NCI-H82 (cell line): ENCODE measurements at regions not wholly inside any gene's neighbourhood (a gene's known extent, or its start where the extent isn't known, plus 50 kb on each side); places are given as distances from the start of the nearest gene placed in this dataset.

Source experiments
- DNase-seq: peaks from one replicate; lab custom pipeline; 2025; lab: John Stamatoyannopoulos, UW

- DNase-seq, result no peak
Observed at GRCh38 chr14:84646786-84647500, 883.0 kb upstream of the FLRT2 start.

- DNase-seq, result no peak
Observed at GRCh38 chr14:84655014-84655413, 874.9 kb upstream of the FLRT2 start.

DNA sequence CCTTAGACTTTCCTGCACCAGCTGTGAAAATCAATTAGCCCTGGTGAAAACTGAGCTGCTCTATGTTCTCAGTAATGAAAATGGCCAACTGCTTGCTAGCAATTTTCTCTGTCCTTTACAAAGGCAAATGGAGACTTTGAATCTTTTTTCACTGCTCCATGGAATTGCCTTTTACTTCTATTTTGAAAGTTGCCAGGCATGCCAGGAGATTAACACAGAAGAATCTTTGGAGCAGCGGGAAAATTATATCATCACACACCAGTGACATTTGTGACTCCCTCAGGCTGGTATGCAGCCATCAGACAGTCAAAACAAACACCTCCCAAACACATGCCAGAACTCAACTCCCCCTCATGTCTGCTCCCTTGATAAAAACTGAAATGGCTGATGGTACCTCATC lies 872.0 kb upstream of the FLRT2 start:
- no peak for DNase-seq

GRCh38 chr14:84670796-84671195 lies 859.1 kb upstream of the FLRT2 start:
- DNase-seq, result no peak

- DNase-seq, result no peak
Observed at GRCh38 chr14:84671776-84672175, 858.2 kb upstream of the FLRT2 start.

DNA sequence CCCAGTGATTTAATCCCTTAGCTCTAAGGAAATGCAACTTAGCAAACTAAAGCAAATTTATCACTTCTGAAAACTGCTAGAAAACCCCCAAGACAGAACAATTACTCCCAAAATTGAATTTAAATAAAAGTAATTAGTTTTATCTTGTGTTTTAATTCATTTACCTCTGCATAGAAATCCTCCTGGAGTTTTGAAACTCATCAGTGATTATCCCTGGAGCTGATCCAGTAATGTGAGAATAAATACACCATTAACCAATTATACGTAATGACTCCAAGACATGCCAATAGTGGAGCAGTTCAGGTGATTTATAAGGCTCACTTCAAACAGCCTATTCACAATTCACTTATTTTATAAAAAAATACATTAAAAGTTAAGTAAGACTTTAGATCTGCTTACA lies 855.3 kb upstream of the FLRT2 start:
- peak; percentile 22 for DNase-seq

GRCh38 chr14:84686550-84686949 lies 843.4 kb upstream of the FLRT2 start:
- DNase-seq, result no peak

DNA sequence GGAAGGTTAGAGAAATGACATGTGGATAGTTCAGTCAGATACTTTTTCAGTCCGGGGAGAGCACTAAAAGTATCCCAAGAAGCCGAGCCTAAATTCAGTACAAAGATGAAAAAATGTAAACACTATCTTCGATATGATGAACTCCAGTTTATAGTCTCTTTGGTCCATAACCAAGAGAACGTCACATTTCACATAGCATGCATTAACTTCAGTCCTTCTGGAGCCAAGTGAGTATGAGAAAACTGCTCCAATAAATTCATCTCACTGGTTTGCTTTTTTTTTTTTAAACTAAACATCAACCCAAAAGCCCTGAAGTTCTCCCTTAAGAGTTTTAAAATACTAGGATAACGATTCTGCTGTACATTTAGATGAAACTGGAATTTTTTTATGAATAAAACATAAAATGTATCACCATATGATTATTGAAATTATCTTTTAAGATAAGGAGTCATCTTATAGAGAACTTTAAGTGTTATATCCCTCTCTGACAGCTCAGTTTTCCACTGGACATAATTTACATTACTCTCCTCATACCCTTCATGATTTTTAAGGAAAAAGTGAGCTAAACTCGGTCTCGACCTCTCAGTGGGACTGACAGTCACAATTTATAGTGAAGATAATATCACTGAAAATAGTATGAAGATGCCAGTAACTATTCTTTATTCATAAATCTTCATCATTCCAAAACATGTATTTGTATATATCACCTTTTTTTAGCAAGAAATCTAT lies 841.5 kb upstream of the FLRT2 start:
- no peak for DNase-seq

DNA sequence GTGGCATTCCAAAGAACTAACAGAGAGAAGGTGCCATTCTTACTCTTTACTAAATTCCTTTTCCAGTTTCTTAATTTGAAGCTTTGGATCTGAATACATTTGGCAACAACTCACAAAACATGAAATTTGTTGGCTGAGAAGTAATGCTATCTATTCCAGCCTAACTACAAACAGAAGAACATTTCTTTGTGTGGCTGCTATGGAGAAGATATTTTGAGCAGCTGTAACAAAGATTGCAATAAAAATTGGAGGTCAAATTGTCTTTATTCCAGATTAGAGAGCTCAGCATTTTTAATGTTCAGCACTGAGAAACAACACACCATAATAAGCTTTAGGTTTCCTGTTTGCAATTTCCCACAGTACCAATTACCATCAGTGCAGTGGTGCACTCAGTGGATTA lies 835.8 kb upstream of the FLRT2 start:
- no peak for DNase-seq

GRCh38 chr14:84704601-84705000 lies 825.3 kb upstream of the FLRT2 start:
- DNase-seq, result no peak

DNA sequence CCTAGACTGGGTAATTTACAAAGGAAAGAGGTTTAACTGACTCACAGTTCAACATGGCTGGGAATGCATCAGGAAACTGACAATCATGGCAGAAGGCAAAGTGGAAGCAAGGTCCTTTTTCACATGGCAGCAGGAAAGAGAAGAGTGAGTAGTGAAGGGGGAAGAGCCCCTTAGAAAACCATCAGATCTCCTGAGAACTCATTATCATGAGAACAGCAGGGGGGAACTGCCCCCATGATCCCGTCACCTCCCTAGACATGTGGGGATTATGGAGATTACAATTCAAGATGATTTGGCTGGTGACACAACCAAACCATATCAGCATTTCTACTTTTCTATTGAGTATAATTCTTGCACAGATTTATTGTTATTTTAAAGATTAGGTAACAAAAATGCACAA lies 822.1 kb upstream of the FLRT2 start:
- peak; percentile 40 for DNase-seq

- DNase-seq, result no peak
Observed at GRCh38 chr14:84708865-84709264, 821.1 kb upstream of the FLRT2 start.

DNA sequence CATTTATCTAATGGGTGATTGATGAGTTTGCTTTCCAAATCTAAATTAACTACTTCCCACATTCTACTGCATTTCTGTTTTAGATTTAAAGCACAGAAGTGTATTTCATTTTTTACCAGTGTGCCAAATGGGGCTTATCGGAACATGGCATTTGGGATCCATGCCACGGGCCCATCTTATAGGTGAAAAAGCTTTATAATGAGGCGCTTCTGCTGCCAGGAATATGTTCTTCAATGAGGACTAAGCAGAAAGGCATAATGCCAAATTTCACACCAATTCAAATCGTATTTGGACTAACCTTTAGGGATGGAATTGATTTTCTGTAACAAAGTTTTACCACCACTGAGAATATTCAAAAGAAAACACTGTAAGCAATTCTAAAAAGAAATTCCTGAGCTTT lies 803.5 kb upstream of the FLRT2 start:
- no peak for DNase-seq

DNA sequence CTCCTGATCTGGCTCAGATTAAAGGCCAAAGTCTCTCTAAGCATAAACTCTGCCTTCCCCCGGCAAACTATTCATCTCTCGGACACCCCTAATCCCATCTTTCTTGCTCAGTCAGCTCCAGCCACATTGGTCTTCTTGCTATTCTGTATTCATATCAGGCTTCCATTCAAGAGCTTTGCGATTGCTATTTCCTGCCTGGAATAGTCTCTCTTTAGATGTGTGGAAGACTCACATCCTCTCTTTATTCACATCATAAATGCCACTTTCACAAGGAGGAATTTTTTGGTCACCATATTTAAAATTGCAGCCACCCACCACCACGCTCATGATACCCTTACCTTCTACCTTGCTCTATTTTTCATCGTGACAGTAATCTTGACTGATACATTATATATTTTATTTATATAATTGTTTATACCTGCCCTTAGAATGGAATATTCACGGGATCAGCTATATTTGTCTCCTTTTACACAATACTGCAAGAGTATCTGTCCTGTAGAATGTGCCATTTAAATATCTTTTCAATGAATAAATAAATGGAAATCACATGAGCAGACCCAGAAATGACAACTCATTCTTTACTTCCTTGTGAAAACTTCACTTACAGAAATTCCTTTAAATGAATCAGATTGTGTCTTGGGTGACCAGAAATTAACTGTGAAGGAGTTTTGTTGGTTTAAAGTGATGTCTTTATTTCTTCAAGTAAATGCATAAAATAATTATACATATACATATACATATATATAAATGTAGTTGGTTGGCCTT lies 780.6 kb upstream of the FLRT2 start:
- no peak for DNase-seq

DNA sequence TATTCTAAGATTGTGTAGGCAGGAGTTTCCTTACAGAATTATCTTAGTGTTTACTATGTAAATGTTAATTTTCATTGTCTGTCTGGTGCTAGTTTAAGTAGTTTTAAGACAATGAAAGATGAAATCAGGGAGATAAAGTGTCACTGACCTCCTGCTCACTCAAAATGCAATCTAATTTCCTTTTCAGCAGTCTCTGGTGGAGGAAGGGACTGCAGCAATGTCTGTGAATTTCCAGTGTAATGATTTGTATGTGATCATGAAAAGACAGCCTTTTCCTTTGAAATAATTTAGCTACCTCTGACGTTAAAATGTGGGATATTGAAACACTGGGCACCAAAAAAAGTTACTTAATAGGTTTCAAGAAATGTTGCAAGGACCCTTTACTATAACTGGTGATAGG lies 779.7 kb upstream of the FLRT2 start:
- no peak for DNase-seq

GRCh38 chr14:84750763-84751554 lies 779.0 kb upstream of the FLRT2 start:
- peak; percentile 39 for DNase-seq

DNA sequence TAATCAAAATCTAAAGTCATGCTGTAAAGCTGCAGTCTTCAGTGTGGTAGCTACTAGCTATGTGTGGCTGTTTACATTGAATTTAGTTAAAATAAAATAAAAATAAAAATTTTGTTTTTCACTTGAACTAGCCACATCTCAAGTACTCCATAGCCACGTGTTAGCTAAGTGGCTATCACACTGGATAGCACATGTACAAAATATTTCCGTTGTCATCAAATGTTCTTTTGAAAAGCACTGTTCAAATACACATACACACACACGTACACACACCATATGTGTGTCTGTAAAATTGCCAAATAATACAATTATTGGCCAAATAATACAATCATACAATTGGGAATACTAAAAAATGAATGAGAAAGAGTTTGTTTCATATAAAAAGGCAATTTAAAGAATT lies 778.2 kb upstream of the FLRT2 start:
- no peak for DNase-seq

GRCh38 chr14:84760489-84761126 lies 769.3 kb upstream of the FLRT2 start:
- no peak for DNase-seq

GRCh38 chr14:84767434-84767833 lies 762.5 kb upstream of the FLRT2 start:
- DNase-seq, result no peak

- DNase-seq, result no peak
Observed at GRCh38 chr14:84770030-84770429, 759.9 kb upstream of the FLRT2 start.

DNA sequence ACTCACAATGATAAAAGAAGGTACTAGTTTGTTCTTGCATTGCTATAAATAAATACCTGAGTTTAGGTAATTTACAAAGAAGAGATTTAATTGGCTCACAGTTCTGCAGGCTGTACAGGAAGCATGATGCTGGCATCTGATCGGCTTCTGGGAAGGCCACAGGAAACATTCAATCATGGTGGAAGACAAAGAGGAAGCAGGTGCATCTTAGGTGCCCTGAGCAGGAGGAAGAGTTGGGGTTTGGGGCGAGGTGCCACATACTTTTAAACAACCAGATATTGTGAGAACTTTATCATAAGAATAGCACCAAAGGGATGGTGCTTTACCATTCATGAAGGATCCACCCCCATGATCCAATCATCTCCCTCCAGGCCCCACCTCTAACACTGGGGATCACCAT lies 752.6 kb upstream of the FLRT2 start:
- no peak for DNase-seq

GRCh38 chr14:84782902-84783301 lies 747.0 kb upstream of the FLRT2 start:
- DNase-seq, result no peak
